Natural killer cell (primary cell): ENCODE measurements at regions not wholly inside any gene's neighbourhood (a gene's known extent, or its start where the extent isn't known, plus 50 kb on each side); places are given as distances from the start of the nearest gene placed in this dataset.

Source experiments
- ATAC-seq, 3 donors: fragments of 150-1000 bp in 2 of 3; fragments of 200-7000 bp in 1 of 3; cut with Tn5 transposase; 1 replicate in 1 of 3; 2 replicates in 2 of 3; pipeline ENCODE4 v1.10.0; 2021; ENCODE audit warnings: mild to moderate bottlenecking in 2 of 3, moderate library complexity in 2 of 3
- DNase-seq, 2 donors: peaks; one replicate each; pipeline versions ENCODE4 v3.0.0 to v3.0.0-alpha.2; 2013 to 2021; ENCODE audit warnings: mixed read lengths in 1 of 2
- H3K27ac ChIP-seq: one replicate; pipeline ENCODE4 v1.5.1; 2013; ENCODE audit warnings: mild to moderate bottlenecking, low read length
- H3K27me3 ChIP-seq: one replicate; pipeline ENCODE4 v1.6.1; 2013; ENCODE audit warnings: low read length; ENCODE audit not compliant: control insufficient read depth, insufficient read depth
- H3K36me3 ChIP-seq: one replicate; pipeline ENCODE4 v1.6.1; 2013; ENCODE audit warnings: low read length; ENCODE audit not compliant: control insufficient read depth, insufficient read depth
- H3K4me1 ChIP-seq: one replicate; pipeline ENCODE4 v1.6.1; 2013; ENCODE audit warnings: low read length; ENCODE audit not compliant: control insufficient read depth, insufficient read depth
- H3K4me3 ChIP-seq: one replicate; pipeline ENCODE4 v1.5.1; 2013; ENCODE audit warnings: low read length
- H3K9me3 ChIP-seq: one replicate; pipeline ENCODE4 v1.6.1; 2013; ENCODE audit warnings: low read length; ENCODE audit not compliant: control insufficient read depth, insufficient read depth
- H3K27ac Mint-ChIP-seq, 2 donors: one replicate each; pipeline ENCODE4 v1.8.0; 2022; ENCODE audit warnings: mild to moderate bottlenecking in 2 of 2, mixed read lengths in 2 of 2, moderate library complexity in 1 of 2
- H3K27me3 Mint-ChIP-seq, 2 donors: one replicate each; pipeline ENCODE4 v1.8.0; 2022; ENCODE audit warnings: low read depth in 2 of 2, mixed read lengths in 2 of 2
- H3K36me3 Mint-ChIP-seq: one replicate; pipeline ENCODE4 v1.8.0; 2022; ENCODE audit warnings: mixed read lengths
- H3K4me1 Mint-ChIP-seq, 2 donors: one replicate each; pipeline ENCODE4 v1.8.0; 2022; ENCODE audit warnings: mixed read lengths in 2 of 2
- H3K4me3 Mint-ChIP-seq: one replicate; pipeline ENCODE4 v1.8.0; 2022; ENCODE audit warnings: mild to moderate bottlenecking, moderate library complexity, mixed read lengths
- H3K9me3 Mint-ChIP-seq, 2 donors: one replicate each; pipeline ENCODE4 v1.8.0; 2022; ENCODE audit warnings: mixed read lengths in 2 of 2
- CTCF ChIP-seq: fragments of 200-600 bp; IDR thresholded peaks from one replicate; pipeline ENCODE4 v1.8.0; 2022; ENCODE audit warnings: antibody characterized with exemption
- WGBS: methylation state at CpG from one replicate; pipeline ENCODE4 v1.1.7; 2013; ENCODE audit warnings: missing lambda C conversion rate; ENCODE audit not compliant: insufficient coverage; 5-methylcytosine and 5-hydroxymethylcytosine counted together
- intact Hi-C: fragments of 100-400 bp; cut with micrococcal nuclease; formaldehyde crosslinking; loops from one replicate; pipeline ENCODE4 v1.14.2; 2022

DNA sequence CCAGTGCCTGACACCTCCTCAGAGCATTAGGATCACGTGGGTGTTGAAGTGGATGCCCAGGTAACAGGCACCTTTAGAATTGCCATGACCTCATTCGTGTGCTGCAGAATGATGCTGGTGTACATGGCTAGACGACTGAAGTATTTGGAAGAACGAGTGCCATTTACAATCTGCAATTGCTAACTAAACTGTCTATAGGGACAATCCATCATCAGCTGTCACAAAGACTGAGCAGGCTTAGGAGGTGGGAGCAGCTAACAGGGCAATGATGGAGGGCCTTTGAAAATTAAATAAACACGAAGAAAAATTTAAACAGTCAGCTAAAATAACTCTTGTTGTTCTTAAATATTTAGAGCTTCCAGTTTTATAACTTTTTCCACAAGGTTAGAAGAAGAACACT lies 375.8 kb downstream of the GADD45G start:
- no peaks in the 10 kb centered on the region for H3K9me3 Mint-ChIP-seq
- no peaks in the 10 kb centered on the region for H3K4me1 Mint-ChIP-seq
- Histone ChIP-seq H3K27ac (no peak overlapping the region), H3K36me3 (no peaks in the 10 kb centered on the region), H3K4me1 (no peaks in the 10 kb centered on the region), H3K4me3 (no peak overlapping the region), H3K9me3 (no peaks in the 10 kb centered on the region), H3K27me3 (no peaks in the 10 kb centered on the region)
- DNase-seq (no peak), ATAC-seq (no peak)
- no peak overlapping the region for H3K4me3 Mint-ChIP-seq
- no peaks in the 10 kb centered on the region for H3K36me3 Mint-ChIP-seq
- WGBS, result 87% methylated on average over 5 of the region's 5 CpGs
- H3K27ac Mint-ChIP-seq, result no peak overlapping the region
- H3K27me3 Mint-ChIP-seq, result peaks cover 25 to 37% of the 10 kb centered on the region in 2 donors
- intact Hi-C loops, result no loop called here
- TF ChIP-seq CTCF, result no peak

GRCh38 chr9:89982016-89982415 lies 377.2 kb downstream of the GADD45G start:
- H3K27ac Mint-ChIP-seq, result no peak overlapping the region
- intact Hi-C loops, result no loop called here
- H3K36me3 Mint-ChIP-seq, result no peaks in the 10 kb centered on the region
- WGBS, result 92% methylated on average over 3 of the region's 3 CpGs
- peaks cover 27 to 40% of the 10 kb centered on the region in 2 donors for H3K27me3 Mint-ChIP-seq
- no peak overlapping the region for H3K4me3 Mint-ChIP-seq
- Histone ChIP-seq H3K36me3 (no peaks in the 10 kb centered on the region), H3K9me3 (no peaks in the 10 kb centered on the region), H3K27ac (no peak overlapping the region), H3K4me1 (no peaks in the 10 kb centered on the region), H3K27me3 (no peaks in the 10 kb centered on the region), H3K4me3 (no peak overlapping the region)
- no peaks in the 10 kb centered on the region for H3K4me1 Mint-ChIP-seq
- H3K9me3 Mint-ChIP-seq, result no peaks in the 10 kb centered on the region
- ATAC-seq (no peak), DNase-seq (no peak)
- no peak for TF ChIP-seq CTCF

GRCh38 chr9:89983411-89983810 lies 378.6 kb downstream of the GADD45G start:
- no peak overlapping the region for H3K4me3 Mint-ChIP-seq
- Histone ChIP-seq H3K9me3 (no peaks in the 10 kb centered on the region), H3K4me3 (no peak overlapping the region), H3K4me1 (no peaks in the 10 kb centered on the region), H3K36me3 (no peaks in the 10 kb centered on the region), H3K27ac (no peak overlapping the region), H3K27me3 (no peaks in the 10 kb centered on the region)
- 78% methylated on average over 1 of the region's 3 CpGs for WGBS
- H3K27ac Mint-ChIP-seq, result no peak overlapping the region
- TF ChIP-seq CTCF, result no peak
- H3K9me3 Mint-ChIP-seq, result no peaks in the 10 kb centered on the region
- no peaks in the 10 kb centered on the region for H3K4me1 Mint-ChIP-seq
- H3K36me3 Mint-ChIP-seq, result no peaks in the 10 kb centered on the region
- intact Hi-C loops, result no loop called here
- H3K27me3 Mint-ChIP-seq, result peaks cover 25 to 42% of the 10 kb centered on the region in 2 donors
- no peak for ATAC-seq
- no peak for DNase-seq

DNA sequence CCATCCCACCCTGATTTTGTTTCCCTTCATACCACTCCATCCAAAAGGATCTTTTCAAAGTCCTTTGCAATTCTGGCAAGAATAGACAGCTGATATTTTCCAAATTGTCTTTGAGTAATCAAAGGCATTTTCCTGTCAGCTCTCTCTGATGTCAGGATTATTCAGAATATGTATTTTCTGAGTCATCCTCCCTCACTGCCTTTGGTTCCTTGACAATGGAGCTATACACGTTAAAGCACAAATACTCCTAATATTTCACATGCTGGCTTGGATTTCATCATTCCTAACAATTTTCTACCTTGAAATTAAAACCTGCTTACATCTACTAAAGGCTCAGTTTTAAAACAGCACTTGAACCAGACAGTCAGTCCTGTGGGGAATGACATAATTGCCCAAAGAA lies 379.4 kb downstream of the GADD45G start:
- WGBS, result 65% methylated on average over 1 of the region's 1 CpG
- intact Hi-C loops, result no loop called here
- Mint-ChIP-seq H3K27ac (no peak overlapping the region), H3K27me3 (peaks cover 17 to 34% of the 10 kb centered on the region in 2 donors), H3K36me3 (no peaks in the 10 kb centered on the region), H3K4me3 (no peak overlapping the region), H3K4me1 (no peaks in the 10 kb centered on the region), H3K9me3 (no peaks in the 10 kb centered on the region)
- Histone ChIP-seq H3K36me3 (no peaks in the 10 kb centered on the region), H3K4me1 (no peaks in the 10 kb centered on the region), H3K9me3 (no peaks in the 10 kb centered on the region), H3K4me3 (no peak overlapping the region), H3K27me3 (no peaks in the 10 kb centered on the region), H3K27ac (no peak overlapping the region)
- DNase-seq (no peak), ATAC-seq (no peak)
- no peak for TF ChIP-seq CTCF
